Panc1 (cell line): ENCODE measurements at regions not wholly inside any gene's neighbourhood (a gene's known extent, or its start where the extent isn't known, plus 50 kb on each side); places are given as distances from the start of the nearest gene placed in this dataset.

Experiments
- ATAC-seq: fragments of 200-7000 bp; cut with Tn5 transposase; 2 replicates; pipeline ENCODE4 v1.9.1; 2020; ENCODE audit warnings: mild to moderate bottlenecking, moderate library complexity
- BruUV-seq: library from RNA; stranded (reverse); fragments of 400-500 nt; replicated peaks from 2 replicates; lab custom pipeline; 2021; lab: Mats Ljungman, UMichigan
- CTCF ChIA-PET: fragments of 300-600 bp; sonication (Branson Sonifier 250); formaldehyde crosslinking; loops from one replicate; lab custom pipeline; 2022; ENCODE audit warnings: antibody characterized with exemption; lab: Charles Lee
- POLR2A ChIA-PET: fragments of 300-600 bp; sonication (Branson Sonifier 250); formaldehyde crosslinking; loops from one replicate; lab custom pipeline; 2022; ENCODE audit warnings: antibody characterized with exemption; lab: Charles Lee
- DNase-seq: peaks from one replicate; pipeline ENCODE4 v3.0.0-alpha.2; 2010; ENCODE audit warnings: low read depth, low spot score
- H3K27ac ChIP-seq: 2 replicates; pipeline ENCODE4 v1.5.1; 2011; ENCODE audit warnings: mild to moderate bottlenecking, low read length, inconsistent platforms
- H3K27me3 ChIP-seq: fragments of 200-500 bp; sonication (Bioruptor generic); 2 replicates; pipeline ENCODE4 v1.6.0; 2014; ENCODE audit warnings: low read length, inconsistent platforms; ENCODE audit not compliant: control insufficient read depth, insufficient read depth
- H3K36me3 ChIP-seq: fragments of 200-500 bp; sonication (Bioruptor generic); 2 replicates; pipeline ENCODE4 v1.5.1; 2014; ENCODE audit warnings: inconsistent platforms, mild to moderate bottlenecking, low read length, moderate library complexity; ENCODE audit not compliant: control insufficient read depth, insufficient read depth
- H3K4me1 ChIP-seq: 2 replicates; pipeline ENCODE4 v1.5.1; 2011; ENCODE audit warnings: inconsistent platforms, mild to moderate bottlenecking, low read length, moderate library complexity; ENCODE audit not compliant: control insufficient read depth, insufficient read depth
- H3K4me3 ChIP-seq, 2 experiments: 2 replicates each; pipeline ENCODE4 v1.5.1; 2011 to 2012; ENCODE audit warnings: low read depth in 2 of 2, low read length in 2 of 2, mild to moderate bottlenecking in 2 of 2, inconsistent platforms in 1 of 2, moderate library complexity in 1 of 2
- H3K9me3 ChIP-seq: fragments of 200-500 bp; sonication (Bioruptor generic); 2 replicates; pipeline ENCODE4 v1.5.1; 2014; ENCODE audit warnings: low read depth, mild to moderate bottlenecking, inconsistent platforms, low read length, moderate library complexity; ENCODE audit not compliant: control insufficient read depth, insufficient read depth
- CTCF ChIP-seq: fragments of 450-650 bp; IDR thresholded peaks from 2 replicates; pipeline ENCODE4 v1.5.1; 2017; ENCODE audit warnings: mild to moderate bottlenecking
- POLR2AphosphoS5 ChIP-seq: IDR thresholded peaks from 2 replicates; pipeline ENCODE4 v1.6.1; 2012; ENCODE audit warnings: mild to moderate bottlenecking, low read depth, low read length, moderate library complexity
- SIN3A ChIP-seq: IDR thresholded peaks from 2 replicates; pipeline ENCODE4 v1.6.1; 2012; ENCODE audit warnings: low read depth, mild to moderate bottlenecking, low read length, moderate library complexity, borderline replicate concordance; ENCODE audit not compliant: insufficient read depth
- TCF7L2 ChIP-seq: IDR thresholded peaks from 2 replicates; pipeline ENCODE4 v1.6.1; 2011; ENCODE audit warnings: mild to moderate bottlenecking, low read depth, low read length, inconsistent platforms
- in situ Hi-C: cut with HindIII; loops from 2 replicates; pipeline ENCODE4 v1.10.0; 2016; ENCODE audit warnings: low sequenced_read_pairs, low pct_unique_long_range_greater_than_20kb
- intact Hi-C: fragments of 100-400 bp; cut with micrococcal nuclease; formaldehyde crosslinking; loops from one replicate; pipeline ENCODE4 v1.10.0; 2022; ENCODE audit not compliant: unreplicated experiment
- TF ChIP-seq, protein P1 (sequence below), 2 experiments: IDR thresholded peaks; 2 replicates each; pipeline ENCODE4 v1.6.1; 2011 to 2012; ENCODE audit warnings: low read depth in 2 of 2, control low read depth in 1 of 2, low read length in 1 of 2, mild to moderate bottlenecking in 1 of 2, moderate library complexity in 1 of 2; ENCODE audit not compliant: insufficient read depth in 1 of 2

GRCh38 chr12:131478468-131478867 lies 232.4 kb upstream of the SFSWAP start:
- no peak overlapping the region for H3K27ac ChIP-seq
- intact Hi-C loops, result no loop called here
- in situ Hi-C loops, result no loop called here
- H3K27me3 ChIP-seq, result no peaks in the 10 kb centered on the region
- H3K4me1 ChIP-seq, result no peaks in the 10 kb centered on the region
- no peaks in the 10 kb centered on the region for H3K36me3 ChIP-seq
- ChIA-PET POLR2A (no interaction called here), CTCF (no interaction called here)
- no peaks in the 10 kb centered on the region for H3K9me3 ChIP-seq
- BruUV-seq, result no TSS peak
- DNase-seq, result no peak
- no peak for TF ChIP-seq POLR2AphosphoS5
- TF ChIP-seq SIN3A, result no peak
- no peak for TF ChIP-seq TCF7L2
- TF ChIP-seq, protein P1, sequence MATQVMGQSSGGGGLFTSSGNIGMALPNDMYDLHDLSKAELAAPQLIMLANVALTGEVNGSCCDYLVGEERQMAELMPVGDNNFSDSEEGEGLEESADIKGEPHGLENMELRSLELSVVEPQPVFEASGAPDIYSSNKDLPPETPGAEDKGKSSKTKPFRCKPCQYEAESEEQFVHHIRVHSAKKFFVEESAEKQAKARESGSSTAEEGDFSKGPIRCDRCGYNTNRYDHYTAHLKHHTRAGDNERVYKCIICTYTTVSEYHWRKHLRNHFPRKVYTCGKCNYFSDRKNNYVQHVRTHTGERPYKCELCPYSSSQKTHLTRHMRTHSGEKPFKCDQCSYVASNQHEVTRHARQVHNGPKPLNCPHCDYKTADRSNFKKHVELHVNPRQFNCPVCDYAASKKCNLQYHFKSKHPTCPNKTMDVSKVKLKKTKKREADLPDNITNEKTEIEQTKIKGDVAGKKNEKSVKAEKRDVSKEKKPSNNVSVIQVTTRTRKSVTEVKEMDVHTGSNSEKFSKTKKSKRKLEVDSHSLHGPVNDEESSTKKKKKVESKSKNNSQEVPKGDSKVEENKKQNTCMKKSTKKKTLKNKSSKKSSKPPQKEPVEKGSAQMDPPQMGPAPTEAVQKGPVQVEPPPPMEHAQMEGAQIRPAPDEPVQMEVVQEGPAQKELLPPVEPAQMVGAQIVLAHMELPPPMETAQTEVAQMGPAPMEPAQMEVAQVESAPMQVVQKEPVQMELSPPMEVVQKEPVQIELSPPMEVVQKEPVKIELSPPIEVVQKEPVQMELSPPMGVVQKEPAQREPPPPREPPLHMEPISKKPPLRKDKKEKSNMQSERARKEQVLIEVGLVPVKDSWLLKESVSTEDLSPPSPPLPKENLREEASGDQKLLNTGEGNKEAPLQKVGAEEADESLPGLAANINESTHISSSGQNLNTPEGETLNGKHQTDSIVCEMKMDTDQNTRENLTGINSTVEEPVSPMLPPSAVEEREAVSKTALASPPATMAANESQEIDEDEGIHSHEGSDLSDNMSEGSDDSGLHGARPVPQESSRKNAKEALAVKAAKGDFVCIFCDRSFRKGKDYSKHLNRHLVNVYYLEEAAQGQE (IDR thresholded peaks at IDR 0.05; ENCODE audit: insufficient read depth in 1 of 2, low read depth in 2 of 2, low read length in 1 of 2), result no peak
- TF ChIP-seq CTCF, result no peak
- no peak overlapping the region for H3K4me3 ChIP-seq
- no peak for ATAC-seq

GRCh38 chr12:131482199-131482598 lies 228.7 kb upstream of the SFSWAP start:
- Histone ChIP-seq H3K36me3 (no peaks in the 10 kb centered on the region), H3K27ac (no peak overlapping the region), H3K4me3 (no peak overlapping the region), H3K4me1 (no peaks in the 10 kb centered on the region), H3K27me3 (peaks cover 6% of the 10 kb centered on the region; the same call in 1 of the 2 replicates), H3K9me3 (no peaks in the 10 kb centered on the region)
- no TSS peak for BruUV-seq
- intact Hi-C loops (no loop called here), in situ Hi-C loops (no loop called here)
- POLR2A ChIA-PET, result no interaction called here
- no peak for DNase-seq
- CTCF ChIA-PET, result no interaction called here
- TF ChIP-seq SIN3A, result no peak
- ATAC-seq, result no peak

DNA sequence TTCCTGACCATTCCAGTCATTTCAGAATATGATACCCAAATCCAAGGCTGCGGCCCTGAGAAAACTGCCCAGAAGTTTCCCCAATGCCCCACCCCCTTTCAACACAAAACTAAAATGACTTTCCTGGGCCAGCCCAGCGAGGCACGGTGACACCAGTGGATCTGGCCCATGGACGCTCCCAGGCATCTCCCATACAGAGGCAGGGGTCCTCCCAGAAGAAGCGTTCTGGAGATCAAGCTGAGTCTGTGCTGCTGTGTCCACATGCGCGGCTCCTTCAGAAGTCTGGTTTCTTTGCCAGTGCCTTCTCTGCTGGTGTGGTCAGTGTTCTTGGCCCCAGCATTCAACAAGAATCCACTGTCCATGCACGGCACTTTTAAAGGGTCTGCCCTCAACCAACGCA lies 228.2 kb upstream of the SFSWAP start:
- Histone ChIP-seq H3K27ac (no peak overlapping the region), H3K4me3 (no peak overlapping the region), H3K4me1 (no peaks in the 10 kb centered on the region), H3K9me3 (no peaks in the 10 kb centered on the region), H3K27me3 (peaks cover 6% of the 10 kb centered on the region; the same call in 1 of the 2 replicates), H3K36me3 (no peaks in the 10 kb centered on the region)
- in situ Hi-C loops (no loop called here), intact Hi-C loops (no loop called here)
- no TSS peak for BruUV-seq
- ChIA-PET CTCF (no interaction called here), POLR2A (no interaction called here)
- no peak for DNase-seq
- ATAC-seq, result no peak
- TF ChIP-seq POLR2AphosphoS5 (no peak), SIN3A (no peak), CTCF (no peak), TCF7L2 (no peak)
- TF ChIP-seq, protein P1 (IDR thresholded peaks at IDR 0.05; ENCODE audit: insufficient read depth in 1 of 2, low read depth in 2 of 2, low read length in 1 of 2), result no peak
